AG10803 (cell line): ENCODE measurements at regions not wholly inside any gene's neighbourhood (a gene's known extent, or its start where the extent isn't known, plus 50 kb on each side); places are given as distances from the start of the nearest gene placed in this dataset.

ENCODE experiments used
- DNase-seq: peaks from one replicate; pipeline ENCODE4 v3.0.0; 2010; ENCODE audit warnings: low read depth
- H3K4me3 ChIP-seq: 2 replicates; pipeline ENCODE4 v1.5.1; 2011; ENCODE audit warnings: mild to moderate bottlenecking, low read length, control low read depth
- CTCF ChIP-seq: conservative IDR thresholded peaks from 2 replicates; pipeline ENCODE4 v1.5.1; 2011; ENCODE audit warnings: mild to moderate bottlenecking, low read length, control low read depth, inconsistent platforms

GRCh38 chr11:32221476-32222032, 130.7 kb downstream of the RCN1 start:
- no peak for TF ChIP-seq CTCF
- no peak for DNase-seq
- H3K4me3 ChIP-seq: no peak overlapping the region

GRCh38 chr11:32224580-32224979, 133.7 kb downstream of the RCN1 start:
- no peak overlapping the region for H3K4me3 ChIP-seq

GRCh38 chr11:32225571-32226285, 134.9 kb downstream of the RCN1 start:
- H3K4me3 ChIP-seq: no peak overlapping the region
- DNase-seq: no peak
- TF ChIP-seq CTCF: no peak

More at GRCh38 chr11:32224580-32224979, 133.7 kb downstream of the RCN1 start:
- no peak for DNase-seq
- no peak for TF ChIP-seq CTCF

GRCh38 chr11:32226480-32226879, 135.6 kb downstream of the RCN1 start:
- no peak for DNase-seq
- no peak for TF ChIP-seq CTCF
- H3K4me3 ChIP-seq: no peak overlapping the region

- TF ChIP-seq CTCF: no peak
- H3K4me3 ChIP-seq: no peak overlapping the region
- DNase-seq: no peak
Observed at GRCh38 chr11:32229576-32230240, 138.8 kb downstream of the RCN1 start.

- no peak overlapping the region for H3K4me3 ChIP-seq
- TF ChIP-seq CTCF: peak; percentile 81
- DNase-seq: peak; percentile 30
Observed at GRCh38 chr11:32231909-32232493, 141.1 kb downstream of the RCN1 start.

GRCh38 chr11:32232516-32232915, 141.6 kb downstream of the RCN1 start:
- H3K4me3 ChIP-seq: no peak overlapping the region
- no peak for TF ChIP-seq CTCF
- no peak for DNase-seq
